ENCODE measurements at regions not wholly inside any gene's neighbourhood (a gene's known extent, or its start where the extent isn't known, plus 50 kb on each side); places are given as distances from the start of the nearest gene placed in this dataset.

GRCh38 chr1:36582066-36582755, 99.5 kb upstream of the CSF3R start:
- no peaks in the 10 kb centered on the region for H4K20me1 ChIP-seq (ENCODE audit: insufficient read depth, low read length)
- no peaks in the 10 kb centered on the region for H3F3A ChIP-seq (ENCODE audit: insufficient read depth, low read length)
- no peak for DNase-seq
- H3K9me2 ChIP-seq (replicated peaks; ENCODE audit: insufficient read depth, low read length): no peaks in the 10 kb centered on the region
- no peak overlapping the region for H3K27ac ChIP-seq (ENCODE audit: low read length)
- H3K4me1 ChIP-seq (ENCODE audit: low read length): no peaks in the 10 kb centered on the region
- no peak overlapping the region for H3K4me2 ChIP-seq (ENCODE audit: low read depth, low read length)
- no peaks in the 10 kb centered on the region for H3K79me2 ChIP-seq (ENCODE audit: low read length)
- no peaks in the 10 kb centered on the region for H3K9me3 ChIP-seq (replicated peaks; ENCODE audit: insufficient read depth, low read length)
- TF ChIP-seq EZH2phosphoT487 (IDR thresholded peaks at IDR 0.05; ENCODE audit: low read length): no peak
- TF ChIP-seq EZH2 (optimal IDR thresholded peaks at IDR 0.05; ENCODE audit: low read depth, low read length): no peak
- no peak for TF ChIP-seq CTCF (IDR thresholded peaks at IDR 0.05; ENCODE audit: low read length)
- H3K4me3 ChIP-seq (ENCODE audit: low read length): no peak overlapping the region
- peaks cover 90% of the 10 kb centered on the region for H3K27me3 ChIP-seq (replicated peaks; ENCODE audit: insufficient read depth, low read length)
- no peaks in the 10 kb centered on the region for H3K36me3 ChIP-seq (replicated peaks; ENCODE audit: insufficient read depth, low read length)
- no peak overlapping the region for H2AFZ ChIP-seq (ENCODE audit: low read length)
- H3K9ac ChIP-seq (ENCODE audit: low read length): no peak overlapping the region

- Histone ChIP-seq H3K4me3 (ENCODE audit: low read length) (no peak overlapping the region), H3K4me1 (ENCODE audit: low read length) (no peaks in the 10 kb centered on the region), H3K79me2 (ENCODE audit: low read length) (no peaks in the 10 kb centered on the region), H3K4me2 (ENCODE audit: low read depth, low read length) (no peak overlapping the region), H3K27me3 (replicated peaks; ENCODE audit: insufficient read depth, low read length) (peaks cover 78% of the 10 kb centered on the region), H3K9me2 (replicated peaks; ENCODE audit: insufficient read depth, low read length) (no peaks in the 10 kb centered on the region), H3K9me3 (replicated peaks; ENCODE audit: insufficient read depth, low read length) (no peaks in the 10 kb centered on the region), H3F3A (ENCODE audit: insufficient read depth, low read length) (no peaks in the 10 kb centered on the region), H2AFZ (ENCODE audit: low read length) (no peak overlapping the region), H3K36me3 (replicated peaks; ENCODE audit: insufficient read depth, low read length) (no peaks in the 10 kb centered on the region), H4K20me1 (ENCODE audit: insufficient read depth, low read length) (no peaks in the 10 kb centered on the region), H3K27ac (ENCODE audit: low read length) (no peak overlapping the region), H3K9ac (ENCODE audit: low read length) (no peak overlapping the region)
- TF ChIP-seq EZH2 (optimal IDR thresholded peaks at IDR 0.05; ENCODE audit: low read depth, low read length) (no peak), CTCF (IDR thresholded peaks at IDR 0.05; ENCODE audit: low read length) (no peak), EZH2phosphoT487 (IDR thresholded peaks at IDR 0.05; ENCODE audit: low read length) (no peak)
- no peak for DNase-seq
Measured at GRCh38 chr1:36580524-36580923, 97.8 kb upstream of the CSF3R start.

- no peak overlapping the region for H3K9ac ChIP-seq (ENCODE audit: low read length)
- no peaks in the 10 kb centered on the region for H3K4me1 ChIP-seq (ENCODE audit: low read length)
Measured at GRCh38 chr1:36579039-36579438, 96.3 kb upstream of the CSF3R start.

More at GRCh38 chr1:36579039-36579438, 96.3 kb upstream of the CSF3R start:
- H3K4me3 ChIP-seq (ENCODE audit: low read length): no peak overlapping the region
- no peaks in the 10 kb centered on the region for H3K9me3 ChIP-seq (replicated peaks; ENCODE audit: insufficient read depth, low read length)
- H3K27me3 ChIP-seq (replicated peaks; ENCODE audit: insufficient read depth, low read length): peaks cover 77% of the 10 kb centered on the region
- H3K36me3 ChIP-seq (replicated peaks; ENCODE audit: insufficient read depth, low read length): no peaks in the 10 kb centered on the region
- no peak overlapping the region for H3K4me2 ChIP-seq (ENCODE audit: low read depth, low read length)
- H3F3A ChIP-seq (ENCODE audit: insufficient read depth, low read length): no peaks in the 10 kb centered on the region
- no peaks in the 10 kb centered on the region for H4K20me1 ChIP-seq (ENCODE audit: insufficient read depth, low read length)
- no peaks in the 10 kb centered on the region for H3K9me2 ChIP-seq (replicated peaks; ENCODE audit: insufficient read depth, low read length)
- no peak for TF ChIP-seq EZH2 (optimal IDR thresholded peaks at IDR 0.05; ENCODE audit: low read depth, low read length)
- TF ChIP-seq EZH2phosphoT487 (IDR thresholded peaks at IDR 0.05; ENCODE audit: low read length): no peak
- TF ChIP-seq CTCF (IDR thresholded peaks at IDR 0.05; ENCODE audit: low read length): no peak
- no peak overlapping the region for H2AFZ ChIP-seq (ENCODE audit: low read length)
- DNase-seq: no peak
- no peak overlapping the region for H3K27ac ChIP-seq (ENCODE audit: low read length)
- no peaks in the 10 kb centered on the region for H3K79me2 ChIP-seq (ENCODE audit: low read length)
